ENCODE measurements at regions not wholly inside any gene's neighbourhood (a gene's known extent, or its start where the extent isn't known, plus 50 kb on each side); places are given as distances from the start of the nearest gene placed in this dataset.

- H3K27me3 ChIP-seq (ENCODE audit: control insufficient read depth, insufficient read depth, low read length): no peaks in the 10 kb centered on the region
- no peaks in the 10 kb centered on the region for H3K9me3 ChIP-seq (ENCODE audit: control insufficient read depth, insufficient read depth, low read depth, low read length)
- ChIA-PET POLR2A (no interaction called here), CTCF (no interaction called here)
- no peak overlapping the region for H3K27ac ChIP-seq (ENCODE audit: low read length)
- no peaks in the 10 kb centered on the region for H3K36me3 ChIP-seq (ENCODE audit: control insufficient read depth, insufficient read depth, low read length)
- TF ChIP-seq TCF7L2 (IDR thresholded peaks at IDR 0.05; ENCODE audit: low read depth, low read length) (no peak), POLR2AphosphoS5 (IDR thresholded peaks at IDR 0.05; ENCODE audit: low read depth, low read length) (no peak), REST (IDR thresholded peaks at IDR 0.05; ENCODE audit: insufficient read depth in 1 of 2, low read depth in 2 of 2, low read length in 1 of 2) (no peak), SIN3A (IDR thresholded peaks at IDR 0.05; ENCODE audit: borderline replicate concordance, insufficient read depth, low read depth, low read length) (no peak), CTCF (IDR thresholded peaks at IDR 0.05) (no peak)
- no TSS peak for BruUV-seq (replicated peaks)
- no peak overlapping the region for H3K4me3 ChIP-seq (ENCODE audit: low read depth in 2 of 2, low read length in 2 of 2)
- no peaks in the 10 kb centered on the region for H3K4me1 ChIP-seq (ENCODE audit: control insufficient read depth, insufficient read depth, low read length)
- in situ Hi-C loops (cut with HindIII; ENCODE audit: low pct_unique_long_range_greater_than_20kb, low sequenced_read_pairs) (no loop called here), intact Hi-C loops (cut with micrococcal nuclease; ENCODE audit: unreplicated experiment) (no loop called here)
- DNase-seq (ENCODE audit: low read depth, low spot score) (no peak), ATAC-seq (no peak)
Measured at GRCh38 chr3:24604215-24604614, 109.6 kb upstream of the THRB start.

- in situ Hi-C loops (cut with HindIII; ENCODE audit: low pct_unique_long_range_greater_than_20kb, low sequenced_read_pairs) (no loop called here), intact Hi-C loops (cut with micrococcal nuclease; ENCODE audit: unreplicated experiment) (no loop called here)
- CTCF ChIA-PET: no interaction called here
- Histone ChIP-seq H3K36me3 (ENCODE audit: control insufficient read depth, insufficient read depth, low read length) (no peaks in the 10 kb centered on the region), H3K9me3 (ENCODE audit: control insufficient read depth, insufficient read depth, low read depth, low read length) (no peaks in the 10 kb centered on the region), H3K27ac (ENCODE audit: low read length) (no peak overlapping the region), H3K4me1 (ENCODE audit: control insufficient read depth, insufficient read depth, low read length) (no peaks in the 10 kb centered on the region), H3K4me3 (ENCODE audit: low read depth in 2 of 2, low read length in 2 of 2) (no peak overlapping the region), H3K27me3 (ENCODE audit: control insufficient read depth, insufficient read depth, low read length) (no peaks in the 10 kb centered on the region)
- ATAC-seq (no peak), DNase-seq (ENCODE audit: low read depth, low spot score) (no peak)
- no TSS peak for BruUV-seq (replicated peaks)
- POLR2A ChIA-PET: no interaction called here
- no peak for TF ChIP-seq REST (IDR thresholded peaks at IDR 0.05; ENCODE audit: insufficient read depth in 1 of 2, low read depth in 2 of 2, low read length in 1 of 2)
- no peak for TF ChIP-seq POLR2AphosphoS5 (IDR thresholded peaks at IDR 0.05; ENCODE audit: low read depth, low read length)
- no peak for TF ChIP-seq TCF7L2 (IDR thresholded peaks at IDR 0.05; ENCODE audit: low read depth, low read length)
- TF ChIP-seq SIN3A (IDR thresholded peaks at IDR 0.05; ENCODE audit: borderline replicate concordance, insufficient read depth, low read depth, low read length): no peak
- no peak for TF ChIP-seq CTCF (IDR thresholded peaks at IDR 0.05)
Measured at GRCh38 chr3:24605511-24606028, 110.9 kb upstream of the THRB start.
